H1 (cell line): ENCODE measurements at regions not wholly inside any gene's neighbourhood (a gene's known extent, or its start where the extent isn't known, plus 50 kb on each side); places are given as distances from the start of the nearest gene placed in this dataset.

Source experiments
- CTCF ChIA-PET: fragments of 300-600 bp; sonication (Branson Sonifier 250); formaldehyde crosslinking; loops from one replicate; lab custom pipeline; 2021; ENCODE audit not compliant: partially characterized antibody; lab: Charles Lee
- POLR2A ChIA-PET: fragments of 300-600 bp; sonication (Branson Sonifier 250); formaldehyde crosslinking; loops from one replicate; lab custom pipeline; 2021; ENCODE audit warnings: inconsistent platforms; ENCODE audit not compliant: partially characterized antibody; lab: Charles Lee
- DNase-seq, 2 experiments: peaks; one replicate each; pipeline versions ENCODE4 v3.0.0 to v3.0.0-alpha.2; 2010 to 2022; ENCODE audit warnings: low spot score in 2 of 2, low read depth in 1 of 2, mixed read lengths in 1 of 2
- FAIRE-seq: peaks from 2 replicates; lab custom pipeline; 2011; peaks lifted over from hg19 to GRCh38; lab: Jason Lieb, UNC
- H2AFZ ChIP-seq: 2 replicates; pipeline ENCODE4 v1.8.1; 2012; ENCODE audit warnings: low read length, inconsistent platforms
- H2AK5ac ChIP-seq: 2 replicates; pipeline ENCODE4 v1.6.1; 2013; ENCODE audit warnings: low read depth, low read length
- H2BK120ac ChIP-seq: replicated peaks from 2 replicates; pipeline ENCODE3; 2013; ENCODE audit warnings: low read depth, low read length, inconsistent platforms
- H2BK12ac ChIP-seq: 2 replicates; pipeline ENCODE4 v1.6.1; 2013; ENCODE audit warnings: low read depth, low read length
- H2BK15ac ChIP-seq: 2 replicates; pipeline ENCODE4 v1.6.1; 2013; ENCODE audit warnings: low read length
- H2BK20ac ChIP-seq: 2 replicates; pipeline ENCODE4 v1.6.1; 2013; ENCODE audit warnings: low read length
- H2BK5ac ChIP-seq: 2 replicates; pipeline ENCODE4 v1.6.1; 2013; ENCODE audit warnings: low read depth, low read length
- H3K14ac ChIP-seq: 2 replicates; pipeline ENCODE4 v1.6.1; 2013; ENCODE audit warnings: inconsistent platforms; ENCODE audit not compliant: insufficient read length
- H3K18ac ChIP-seq: 2 replicates; pipeline ENCODE4 v1.6.1; 2013; ENCODE audit warnings: low read length; ENCODE audit errors: extremely low read depth
- H3K23ac ChIP-seq: 2 replicates; pipeline ENCODE4 v1.6.1; 2013; ENCODE audit warnings: inconsistent platforms; ENCODE audit not compliant: insufficient read length
- H3K23me2 ChIP-seq: 2 replicates; pipeline ENCODE4 v1.6.1; 2013; ENCODE audit warnings: low read depth, low read length
- H3K27ac ChIP-seq: 2 replicates; pipeline ENCODE4 v1.6.1; 2011; ENCODE audit warnings: low read depth, low read length, inconsistent platforms
- H3K27me3 ChIP-seq, 4 experiments: replicated peaks in 1 of 4; 1 replicate in 1 of 4; 2 replicates in 3 of 4; pipeline versions ENCODE4 v1.6.1 to v1.8.1; 2011 to 2013; ENCODE audit warnings: low read length in 3 of 4, mild to moderate bottlenecking in 3 of 4, inconsistent platforms in 2 of 4, mixed read lengths in 2 of 4, moderate library complexity in 1 of 4; ENCODE audit not compliant: control insufficient read depth in 3 of 4, insufficient read depth in 3 of 4; ENCODE audit errors: extremely low read depth in 1 of 4
- H3K36me3 ChIP-seq, 4 experiments: 2 replicates each; pipeline versions ENCODE4 v1.6.1 to v1.8.1; 2011 to 2013; ENCODE audit warnings: mild to moderate bottlenecking in 4 of 4, low read length in 3 of 4, moderate library complexity in 2 of 4, control low read depth in 1 of 4, inconsistent platforms in 1 of 4; ENCODE audit not compliant: insufficient read depth in 4 of 4, control insufficient read depth in 2 of 4
- H3K4ac ChIP-seq: replicated peaks from 2 replicates; pipeline ENCODE3; 2013; ENCODE audit warnings: low read length, low read depth, mixed read lengths, inconsistent platforms; ENCODE audit not compliant: insufficient read length
- H3K4me1 ChIP-seq, 4 experiments: replicated peaks in 1 of 4; 1 replicate in 1 of 4; 2 replicates in 3 of 4; pipeline versions ENCODE4 v1.6.1 to v1.8.1; 2011 to 2013; ENCODE audit warnings: low read length in 3 of 4, inconsistent platforms in 2 of 4, mixed read lengths in 1 of 4; ENCODE audit not compliant: insufficient read depth in 4 of 4, control insufficient read depth in 3 of 4
- H3K4me2 ChIP-seq, 2 experiments: 2 replicates each; pipeline versions ENCODE4 v1.6.1 to v1.8.1; 2011 to 2013; ENCODE audit warnings: low read depth in 2 of 2, low read length in 2 of 2, control low read depth in 1 of 2, inconsistent platforms in 1 of 2, mild to moderate bottlenecking in 1 of 2; ENCODE audit not compliant: insufficient read depth in 1 of 2
- H3K4me3 ChIP-seq, 4 experiments: fragments of 200-600, 300-600 bp in 1 of 4; sonication (generic), shearing (Covaris generic), sonication (Bioruptor Twin) in 1 of 4; 2 replicates each; pipeline versions ENCODE4 v1.5.1 to v1.8.1; 2011 to 2016; ENCODE audit warnings: low read length in 4 of 4, low read depth in 3 of 4, control low read depth in 2 of 4, inconsistent platforms in 2 of 4, mild to moderate bottlenecking in 2 of 4, mixed read lengths in 1 of 4, moderate library complexity in 1 of 4; ENCODE audit not compliant: insufficient read depth in 2 of 4; ENCODE audit errors: extremely low read depth in 1 of 4
- H3K56ac ChIP-seq: replicated peaks from 2 replicates; pipeline ENCODE3; 2013; ENCODE audit warnings: low read depth, mild to moderate bottlenecking, mixed read lengths, low read length, inconsistent platforms; ENCODE audit not compliant: insufficient read length
- H3K79me1 ChIP-seq: 2 replicates; pipeline ENCODE4 v1.6.1; 2013; ENCODE audit warnings: low read depth, low read length, control low read depth
- H3K79me2 ChIP-seq, 2 experiments: 2 replicates each; pipeline versions ENCODE4 v1.6.1 to v1.8.1; 2012 to 2013; ENCODE audit warnings: low read length in 2 of 2, mild to moderate bottlenecking in 2 of 2, inconsistent platforms in 1 of 2; ENCODE audit not compliant: insufficient read depth in 2 of 2, control insufficient read depth in 1 of 2
- H3K9ac ChIP-seq, 4 experiments: replicated peaks in 1 of 4; 1 replicate in 1 of 4; 2 replicates in 3 of 4; pipeline versions ENCODE4 v1.6.1 to v1.8.1; 2011 to 2013; ENCODE audit warnings: low read depth in 3 of 4, low read length in 3 of 4, control low read depth in 2 of 4, mild to moderate bottlenecking in 2 of 4, moderate library complexity in 2 of 4, inconsistent platforms in 1 of 4; ENCODE audit errors: extremely low read depth in 1 of 4
- H3K9me3 ChIP-seq, 2 experiments: 2 replicates each; pipeline versions ENCODE4 v1.6.1 to v1.8.1; 2012 to 2013; ENCODE audit warnings: mild to moderate bottlenecking in 2 of 2, moderate library complexity in 2 of 2, control low read depth in 1 of 2, inconsistent platforms in 1 of 2, low read depth in 1 of 2, low read length in 1 of 2, mixed read lengths in 1 of 2; ENCODE audit not compliant: insufficient read depth in 2 of 2
- H4K20me1 ChIP-seq, 2 experiments: replicated peaks in 1 of 2; 2 replicates each; pipeline versions ENCODE3 to v1.8.1; 2011 to 2013; ENCODE audit warnings: inconsistent platforms in 2 of 2, low read length in 2 of 2, mild to moderate bottlenecking in 1 of 2; ENCODE audit not compliant: insufficient read depth in 2 of 2, control insufficient read depth in 1 of 2
- H4K5ac ChIP-seq: 2 replicates; pipeline ENCODE4 v1.6.1; 2013; ENCODE audit warnings: low read length, low read depth, mixed read lengths, inconsistent platforms; ENCODE audit not compliant: insufficient read length
- H4K8ac ChIP-seq: 2 replicates; pipeline ENCODE4 v1.8.0; 2013; ENCODE audit warnings: mild to moderate bottlenecking, moderate library complexity, low read length, inconsistent platforms; ENCODE audit not compliant: insufficient read depth; ENCODE audit errors: extremely low read depth
- H4K91ac ChIP-seq: replicated peaks from 2 replicates; pipeline ENCODE3; 2013; ENCODE audit warnings: low read length, mixed read lengths, inconsistent platforms; ENCODE audit not compliant: insufficient read length
- ASH2L ChIP-seq: fragments of 200-600, 300-600 bp; sonication (generic); IDR thresholded peaks from one replicate; pipeline ENCODE4 v1.7.1; 2017; ENCODE audit warnings: low read length
- EP300 ChIP-seq, 2 experiments: IDR thresholded peaks; 1 replicate in 1 of 2; 2 replicates in 1 of 2; pipeline ENCODE4 v1.6.1; 2011 to 2012; ENCODE audit warnings: low read depth in 2 of 2, low read length in 2 of 2, mild to moderate bottlenecking in 2 of 2, borderline replicate concordance in 1 of 2, inconsistent platforms in 1 of 2, moderate library complexity in 1 of 2
- EZH2 ChIP-seq: fragments of 200-600 bp; sonication (generic); IDR thresholded peaks from 2 replicates; pipeline ENCODE4 v1.7.1; 2012; ENCODE audit warnings: low read depth, mild to moderate bottlenecking, moderate library complexity, low read length, inconsistent platforms; ENCODE audit not compliant: severe bottlenecking
- HDAC2 ChIP-seq, 2 experiments: fragments of 300-600 bp in 1 of 2; sonication (generic) in 1 of 2; IDR thresholded peaks; 2 replicates each; pipeline ENCODE4 v1.6.1; 2011 to 2012; ENCODE audit warnings: low read depth in 2 of 2, low read length in 2 of 2, mild to moderate bottlenecking in 2 of 2, moderate library complexity in 2 of 2, borderline replicate concordance in 1 of 2, inconsistent platforms in 1 of 2
- HDAC6 ChIP-seq: IDR thresholded peaks from one replicate; pipeline ENCODE4 v1.7.1; 2012; ENCODE audit warnings: low read depth, mild to moderate bottlenecking, inconsistent platforms, low read length, moderate library complexity
- SIRT6 ChIP-seq: IDR thresholded peaks from one replicate; pipeline ENCODE4 v1.7.1; 2012; ENCODE audit warnings: low read length, inconsistent platforms
- SP2 ChIP-seq: IDR thresholded peaks from 2 replicates; pipeline ENCODE4 v1.6.1; 2012; ENCODE audit warnings: mild to moderate bottlenecking, low read length, inconsistent platforms
- SP4 ChIP-seq: IDR thresholded peaks from 2 replicates; pipeline ENCODE4 v1.6.1; 2012; ENCODE audit warnings: low read length, inconsistent platforms
- WGBS, 2 experiments: shearing (Covaris generic) in 1 of 2; methylation state at CpG; one replicate each; pipeline versions ENCODE4 v1.1.6 to v1.1.7; 2013 to 2015; ENCODE audit warnings: low lambda C conversion rate in 2 of 2, mixed read lengths in 2 of 2, inconsistent platforms in 1 of 2, low coverage in 1 of 2, missing lambda C conversion rate in 1 of 2; ENCODE audit not compliant: insufficient replicate concordance in 2 of 2, insufficient coverage in 1 of 2, insufficient read length in 1 of 2; ENCODE audit errors: extremely low coverage in 1 of 2, missing lambda C conversion rate in 1 of 2; 5-methylcytosine and 5-hydroxymethylcytosine counted together
- TF ChIP-seq, protein P1 (sequence below): IDR thresholded peaks from 2 replicates; pipeline ENCODE4 v1.6.1; 2012; ENCODE audit warnings: low read length, inconsistent platforms
- TF ChIP-seq, protein P2 (sequence below), 3 experiments: IDR thresholded peaks; 1 replicate in 2 of 3; 2 replicates in 1 of 3; pipeline versions ENCODE4 v1.5.1 to v1.6.1; 2011; ENCODE audit warnings: low read length in 3 of 3, mild to moderate bottlenecking in 3 of 3, inconsistent platforms in 2 of 3, low read depth in 1 of 3, moderate library complexity in 1 of 3; ENCODE audit not compliant: insufficient read depth in 1 of 3; ENCODE audit errors: control extremely low read depth in 1 of 3

DNA sequence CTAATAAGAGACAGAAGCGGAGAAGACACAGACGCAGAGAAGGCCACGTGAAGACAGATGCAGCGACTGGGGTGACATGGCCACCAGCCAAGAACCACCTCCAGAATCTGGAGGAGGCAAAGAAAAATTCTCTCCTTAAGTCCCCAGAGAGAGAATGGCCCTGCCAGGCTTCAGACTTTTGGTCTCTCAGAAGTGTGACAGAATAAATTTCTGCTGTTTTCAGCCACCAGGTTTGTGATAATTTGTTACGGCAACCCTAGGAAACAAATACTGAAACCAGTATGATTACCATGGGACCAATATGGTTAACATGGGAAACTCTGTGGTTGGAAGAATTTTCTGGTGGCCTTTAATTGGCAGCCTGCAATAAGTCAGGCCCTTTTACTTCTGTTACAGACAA, 63.9 kb upstream of the DOCK9 start:
- Histone ChIP-seq H4K8ac (no peak overlapping the region), H4K20me1 (no peaks in the 10 kb centered on the region), H3K4me2 (no peak overlapping the region), H3K9ac (no peak overlapping the region), H3K27ac (no peak overlapping the region), H2AFZ (no peak overlapping the region), H3K23ac (no peak overlapping the region), H3K14ac (no peak overlapping the region), H3K9me3 (no peaks in the 10 kb centered on the region), H3K4ac (no peak overlapping the region), H3K79me1 (no peaks in the 10 kb centered on the region; the same call in 1 of the 2 replicates), H3K79me2 (no peaks in the 10 kb centered on the region), H2BK12ac (no peak overlapping the region), H3K18ac (no peak overlapping the region), H2BK15ac (no peak overlapping the region), H4K91ac (no peak overlapping the region), H3K27me3 (no peaks in the 10 kb centered on the region), H2BK5ac (no peak overlapping the region), H2BK120ac (no peak overlapping the region), H4K5ac (no peak overlapping the region), H2BK20ac (no peak overlapping the region), H3K36me3 (no peaks in the 10 kb centered on the region), H3K56ac (no peak overlapping the region), H3K23me2 (no peaks in the 10 kb centered on the region), H3K4me1 (peaks cover 0 to 4% (median 0%) of the 10 kb centered on the region in 4 experiments; a peak in 1 of 7 replicates), H2AK5ac (no peak overlapping the region), H3K4me3 (no peak overlapping the region)
- no peak for FAIRE-seq
- DNase-seq = no peak
- CTCF ChIA-PET = interaction anchor here (1.7 kb wide), 1 partner anchor 10 kb away, joined by 7 read pairs; no protein-coding TSS in a partner anchor
- POLR2A ChIA-PET = no interaction called here
- WGBS, 2 experiments = 89% methylated on average over 5 of the region's 5 CpGs; no CpG with 5 or more reads in 1 of the 2 experiments
- no peak for TF ChIP-seq EZH2
- no peak for TF ChIP-seq SIRT6
- no peak for TF ChIP-seq HDAC6
- TF ChIP-seq, protein P1, sequence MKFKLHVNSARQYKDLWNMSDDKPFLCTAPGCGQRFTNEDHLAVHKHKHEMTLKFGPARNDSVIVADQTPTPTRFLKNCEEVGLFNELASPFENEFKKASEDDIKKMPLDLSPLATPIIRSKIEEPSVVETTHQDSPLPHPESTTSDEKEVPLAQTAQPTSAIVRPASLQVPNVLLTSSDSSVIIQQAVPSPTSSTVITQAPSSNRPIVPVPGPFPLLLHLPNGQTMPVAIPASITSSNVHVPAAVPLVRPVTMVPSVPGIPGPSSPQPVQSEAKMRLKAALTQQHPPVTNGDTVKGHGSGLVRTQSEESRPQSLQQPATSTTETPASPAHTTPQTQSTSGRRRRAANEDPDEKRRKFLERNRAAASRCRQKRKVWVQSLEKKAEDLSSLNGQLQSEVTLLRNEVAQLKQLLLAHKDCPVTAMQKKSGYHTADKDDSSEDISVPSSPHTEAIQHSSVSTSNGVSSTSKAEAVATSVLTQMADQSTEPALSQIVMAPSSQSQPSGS = no peak
- TF ChIP-seq ASH2L = no peak
- no peak for TF ChIP-seq HDAC2 (IDR thresholded peaks at IDR 0.05; ENCODE audit: borderline replicate concordance in 1 of 2, low read depth in 2 of 2, low read length in 2 of 2)
- no peak for TF ChIP-seq SP4
- TF ChIP-seq SP2 = no peak
- TF ChIP-seq EP300 (IDR thresholded peaks at IDR 0.05; ENCODE audit: borderline replicate concordance in 1 of 2, low read depth in 2 of 2, low read length in 2 of 2) = no peak
- TF ChIP-seq, protein P2, sequence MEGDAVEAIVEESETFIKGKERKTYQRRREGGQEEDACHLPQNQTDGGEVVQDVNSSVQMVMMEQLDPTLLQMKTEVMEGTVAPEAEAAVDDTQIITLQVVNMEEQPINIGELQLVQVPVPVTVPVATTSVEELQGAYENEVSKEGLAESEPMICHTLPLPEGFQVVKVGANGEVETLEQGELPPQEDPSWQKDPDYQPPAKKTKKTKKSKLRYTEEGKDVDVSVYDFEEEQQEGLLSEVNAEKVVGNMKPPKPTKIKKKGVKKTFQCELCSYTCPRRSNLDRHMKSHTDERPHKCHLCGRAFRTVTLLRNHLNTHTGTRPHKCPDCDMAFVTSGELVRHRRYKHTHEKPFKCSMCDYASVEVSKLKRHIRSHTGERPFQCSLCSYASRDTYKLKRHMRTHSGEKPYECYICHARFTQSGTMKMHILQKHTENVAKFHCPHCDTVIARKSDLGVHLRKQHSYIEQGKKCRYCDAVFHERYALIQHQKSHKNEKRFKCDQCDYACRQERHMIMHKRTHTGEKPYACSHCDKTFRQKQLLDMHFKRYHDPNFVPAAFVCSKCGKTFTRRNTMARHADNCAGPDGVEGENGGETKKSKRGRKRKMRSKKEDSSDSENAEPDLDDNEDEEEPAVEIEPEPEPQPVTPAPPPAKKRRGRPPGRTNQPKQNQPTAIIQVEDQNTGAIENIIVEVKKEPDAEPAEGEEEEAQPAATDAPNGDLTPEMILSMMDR (IDR thresholded peaks at IDR 0.05; ENCODE audit: control extremely low read depth in 1 of 3, insufficient read depth in 1 of 3, low read depth in 1 of 3, low read length in 3 of 3) = no peak
